Hepatocyte (in vitro differentiated cells): ENCODE measurements at regions not wholly inside any gene's neighbourhood (a gene's known extent, or its start where the extent isn't known, plus 50 kb on each side); places are given as distances from the start of the nearest gene placed in this dataset.
A peak's percentile ranks its signal among the peaks of the same experiment; 100 is the strongest.

Experiments
- DNase-seq: peaks from one replicate; pipeline ENCODE4 v3.0.0-alpha.2; 2016; ENCODE audit warnings: low spot score
- H2AFZ ChIP-seq: fragments of 200-600 bp; sonication (generic); 2 replicates; pipeline ENCODE4 v1.6.0; 2016; ENCODE audit warnings: antibody characterized with exemption, mild to moderate bottlenecking
- H3K27ac ChIP-seq: fragments of 200-600 bp; sonication (generic); 2 replicates; pipeline ENCODE4 v1.5.1; 2016; ENCODE audit warnings: mild to moderate bottlenecking
- H3K27me3 ChIP-seq: fragments of 200-600 bp; sonication (generic); 2 replicates; pipeline ENCODE4 v1.6.1; 2016
- H3K36me3 ChIP-seq: fragments of 200-600 bp; sonication (generic); replicated peaks from 2 replicates; pipeline ENCODE4 v1.5.1; 2016; ENCODE audit warnings: low read depth; ENCODE audit not compliant: insufficient read depth
- H3K4me1 ChIP-seq: fragments of 200-600 bp; sonication (generic); 2 replicates; pipeline ENCODE4 v1.5.1; 2016; ENCODE audit warnings: mild to moderate bottlenecking, moderate library complexity; ENCODE audit not compliant: insufficient read depth
- H3K4me2 ChIP-seq: fragments of 200-600 bp; sonication (generic); 2 replicates; pipeline ENCODE4 v1.6.0; 2016
- H3K4me3 ChIP-seq: fragments of 200-600 bp; sonication (generic); 2 replicates; pipeline ENCODE4 v1.5.1; 2016; ENCODE audit warnings: mild to moderate bottlenecking
- H3K79me2 ChIP-seq: fragments of 200-600 bp; sonication (generic); 2 replicates; pipeline ENCODE4 v1.6.0; 2017; ENCODE audit warnings: mild to moderate bottlenecking
- H3K9me2 ChIP-seq: fragments of 200-600 bp; sonication (generic); replicated peaks from 2 replicates; pipeline ENCODE4 v1.6.0; 2017; ENCODE audit warnings: mild to moderate bottlenecking; ENCODE audit not compliant: insufficient read depth
- H3K9me3 ChIP-seq: fragments of 200-600 bp; sonication (generic); 2 replicates; pipeline ENCODE4 v1.5.1; 2016; ENCODE audit warnings: low read depth, mild to moderate bottlenecking
- H4K20me1 ChIP-seq: fragments of 200-600 bp; sonication (generic); 2 replicates; pipeline ENCODE4 v1.6.0; 2016; ENCODE audit warnings: mild to moderate bottlenecking; ENCODE audit not compliant: insufficient read depth, poor library complexity, severe bottlenecking
- EZH2 ChIP-seq: fragments of 200-600 bp; sonication (generic); IDR thresholded peaks from 2 replicates; pipeline ENCODE4 v1.6.1; 2016; ENCODE audit warnings: antibody characterized with exemption, mild to moderate bottlenecking, borderline replicate concordance
- EZH2phosphoT487 ChIP-seq: fragments of 200-600 bp; sonication (generic); IDR thresholded peaks from one replicate; pipeline ENCODE4 v1.6.1; 2018; ENCODE audit warnings: antibody characterized with exemption, mild to moderate bottlenecking, low read depth, moderate library complexity; ENCODE audit not compliant: unreplicated experiment, severe bottlenecking
- WGBS: methylation state at CpG from one replicate; pipeline ENCODE4 v1.1.6; 2016; ENCODE audit warnings: low lambda C conversion rate; ENCODE audit errors: missing lambda C conversion rate; 5-methylcytosine and 5-hydroxymethylcytosine counted together
- TF ChIP-seq, protein P1 (sequence below): fragments of 200-600 bp; sonication (generic); IDR thresholded peaks from 2 replicates; pipeline ENCODE4 v1.5.1; 2016; ENCODE audit warnings: antibody characterized with exemption, mild to moderate bottlenecking; ENCODE audit not compliant: poor library complexity

- no peaks in the 10 kb centered on the region for H4K20me1 ChIP-seq
- WGBS = 63% methylated on average over 3 of the region's 3 CpGs
- H3K9me3 ChIP-seq = no peaks in the 10 kb centered on the region
- H3K27ac ChIP-seq = no peak overlapping the region
- H3K79me2 ChIP-seq = no peaks in the 10 kb centered on the region
- DNase-seq = no peak
- no peak overlapping the region for H2AFZ ChIP-seq
- H3K4me3 ChIP-seq = no peak overlapping the region
- H3K36me3 ChIP-seq = no peaks in the 10 kb centered on the region
- no peak overlapping the region for H3K4me2 ChIP-seq
- no peaks in the 10 kb centered on the region for H3K9me2 ChIP-seq
- H3K27me3 ChIP-seq = no peaks in the 10 kb centered on the region
- peaks cover 8% of the 10 kb centered on the region for H3K4me1 ChIP-seq
- TF ChIP-seq, protein P1, sequence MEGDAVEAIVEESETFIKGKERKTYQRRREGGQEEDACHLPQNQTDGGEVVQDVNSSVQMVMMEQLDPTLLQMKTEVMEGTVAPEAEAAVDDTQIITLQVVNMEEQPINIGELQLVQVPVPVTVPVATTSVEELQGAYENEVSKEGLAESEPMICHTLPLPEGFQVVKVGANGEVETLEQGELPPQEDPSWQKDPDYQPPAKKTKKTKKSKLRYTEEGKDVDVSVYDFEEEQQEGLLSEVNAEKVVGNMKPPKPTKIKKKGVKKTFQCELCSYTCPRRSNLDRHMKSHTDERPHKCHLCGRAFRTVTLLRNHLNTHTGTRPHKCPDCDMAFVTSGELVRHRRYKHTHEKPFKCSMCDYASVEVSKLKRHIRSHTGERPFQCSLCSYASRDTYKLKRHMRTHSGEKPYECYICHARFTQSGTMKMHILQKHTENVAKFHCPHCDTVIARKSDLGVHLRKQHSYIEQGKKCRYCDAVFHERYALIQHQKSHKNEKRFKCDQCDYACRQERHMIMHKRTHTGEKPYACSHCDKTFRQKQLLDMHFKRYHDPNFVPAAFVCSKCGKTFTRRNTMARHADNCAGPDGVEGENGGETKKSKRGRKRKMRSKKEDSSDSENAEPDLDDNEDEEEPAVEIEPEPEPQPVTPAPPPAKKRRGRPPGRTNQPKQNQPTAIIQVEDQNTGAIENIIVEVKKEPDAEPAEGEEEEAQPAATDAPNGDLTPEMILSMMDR = no peak
- TF ChIP-seq EZH2phosphoT487 (no peak), EZH2 (no peak)
Measured at GRCh38 chr10:90644165-90644564, 213.7 kb downstream of the HTR7 start.

- H3K4me1 ChIP-seq = no peaks in the 10 kb centered on the region
- H3K36me3 ChIP-seq = no peaks in the 10 kb centered on the region
- H4K20me1 ChIP-seq = no peaks in the 10 kb centered on the region
- H3K79me2 ChIP-seq = no peaks in the 10 kb centered on the region
- H3K27ac ChIP-seq = no peak overlapping the region
- no peaks in the 10 kb centered on the region for H3K27me3 ChIP-seq
- WGBS = 93% methylated on average over 2 of the region's 2 CpGs
- no peak overlapping the region for H3K4me3 ChIP-seq
- TF ChIP-seq, protein P1 = no peak
- no peak for TF ChIP-seq EZH2
- no peak for TF ChIP-seq EZH2phosphoT487
- no peak for DNase-seq
- no peaks in the 10 kb centered on the region for H3K9me3 ChIP-seq
- H3K9me2 ChIP-seq = no peaks in the 10 kb centered on the region
- H3K4me2 ChIP-seq = no peak overlapping the region
- no peak overlapping the region for H2AFZ ChIP-seq
Measured at GRCh38 chr10:90650858-90651257, 207.0 kb downstream of the HTR7 start.

GRCh38 chr10:90652519-90652918 is 205.3 kb downstream of the HTR7 start:
- Histone ChIP-seq H3K4me3 (no peak overlapping the region), H3K9me2 (no peaks in the 10 kb centered on the region), H2AFZ (no peak overlapping the region), H3K4me2 (no peak overlapping the region), H3K27ac (no peak overlapping the region), H3K36me3 (no peaks in the 10 kb centered on the region), H3K27me3 (no peaks in the 10 kb centered on the region), H3K9me3 (no peaks in the 10 kb centered on the region), H3K79me2 (no peaks in the 10 kb centered on the region), H3K4me1 (no peaks in the 10 kb centered on the region), H4K20me1 (no peaks in the 10 kb centered on the region)
- TF ChIP-seq EZH2 = no peak
- TF ChIP-seq, protein P1 = peak; percentile 49
- peak; percentile 44 for DNase-seq

GRCh38 chr10:90658791-90659190 is 199.0 kb downstream of the HTR7 start:
- DNase-seq = no peak
- no peak overlapping the region for H3K4me3 ChIP-seq
- no peak overlapping the region for H2AFZ ChIP-seq
- H4K20me1 ChIP-seq = no peaks in the 10 kb centered on the region
- H3K4me2 ChIP-seq = no peak overlapping the region
- H3K27me3 ChIP-seq = no peaks in the 10 kb centered on the region
- H3K79me2 ChIP-seq = no peaks in the 10 kb centered on the region
- no peaks in the 10 kb centered on the region for H3K9me3 ChIP-seq
- TF ChIP-seq EZH2 = no peak
- no peak for TF ChIP-seq EZH2phosphoT487
- TF ChIP-seq, protein P1 = no peak
- 0% methylated on average over 1 of the region's 1 CpG for WGBS
- no peak overlapping the region for H3K27ac ChIP-seq
- no peaks in the 10 kb centered on the region for H3K4me1 ChIP-seq
- no peaks in the 10 kb centered on the region for H3K36me3 ChIP-seq
- no peaks in the 10 kb centered on the region for H3K9me2 ChIP-seq
